Left ventricle myocardium inferior (tissue), 1 donor: ENCODE measurements at regions not wholly inside any gene's neighbourhood (a gene's known extent, or its start where the extent isn't known, plus 50 kb on each side); places are given as distances from the start of the nearest gene placed in this dataset.
"Not testable (repeated sequence)": the region's sequence is repeated elsewhere in the genome, so short reads cannot be mapped to it uniquely, and the experiment has no call there.

Experiments used
- DNase-seq: peaks from one replicate; pipeline ENCODE4 v3.0.0-alpha.2; 2020
- H3K27ac ChIP-seq: fragments of 200-600 bp; replicated peaks from 2 replicates; pipeline ENCODE4 v1.8.0; 2021
- H3K27me3 ChIP-seq: fragments of 200-600 bp; 2 replicates; pipeline ENCODE4 v1.8.0; 2021; ENCODE audit warnings: low read depth
- H3K36me3 ChIP-seq: fragments of 200-600 bp; 2 replicates; pipeline ENCODE4 v1.8.0; 2021
- H3K4me1 ChIP-seq: fragments of 200-600 bp; 2 replicates; pipeline ENCODE4 v1.8.0; 2021
- H3K4me3 ChIP-seq: fragments of 200-600 bp; 2 replicates; pipeline ENCODE4 v1.8.0; 2021; ENCODE audit warnings: mild to moderate bottlenecking, moderate library complexity
- H3K9me3 ChIP-seq: fragments of 200-600 bp; replicated peaks from 2 replicates; pipeline ENCODE4 v1.8.0; 2021
- intact Hi-C: fragments of 100-400 bp; cut with micrococcal nuclease; formaldehyde crosslinking; loops from one replicate; pipeline ENCODE4 v1.11.0; 2022
- TF ChIP-seq, protein P1 (sequence below): fragments of 200-600 bp; IDR thresholded peaks from 2 replicates; pipeline ENCODE4 v1.8.0; 2021; ENCODE audit warnings: antibody characterized with exemption, mild to moderate bottlenecking, borderline replicate concordance
- donor health status: DM: no; HTN: yes; CAD: no; lungs with severe emphysema.

DNA sequence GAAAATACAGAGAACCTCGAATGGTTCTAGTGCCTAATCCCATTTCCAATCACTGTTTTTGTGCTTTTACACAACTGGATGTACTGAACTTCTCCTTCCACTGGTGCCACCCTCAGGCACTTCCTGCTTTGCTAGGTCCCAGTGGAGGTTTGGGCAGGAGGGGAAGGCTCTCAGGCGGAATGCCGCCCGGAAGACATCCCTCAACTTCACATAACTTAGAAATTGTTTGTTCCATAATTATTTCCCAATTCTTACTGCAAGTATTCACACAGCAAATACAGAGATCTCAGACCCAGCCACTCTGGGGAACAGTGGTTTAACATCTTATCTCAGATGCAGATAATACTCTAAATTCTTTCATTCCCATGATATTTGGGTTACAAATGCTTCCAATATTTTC, 195.7 kb upstream of the IPO5 start:
- Histone ChIP-seq H3K27ac (peak overlapping the region; percentile 74), H3K27me3 (peaks cover 6% of the 10 kb centered on the region), H3K36me3 (no peaks in the 10 kb centered on the region), H3K4me3 (no peak overlapping the region), H3K9me3 (peaks cover 13% of the 10 kb centered on the region), H3K4me1 (no peaks in the 10 kb centered on the region)
- TF ChIP-seq, protein P1, sequence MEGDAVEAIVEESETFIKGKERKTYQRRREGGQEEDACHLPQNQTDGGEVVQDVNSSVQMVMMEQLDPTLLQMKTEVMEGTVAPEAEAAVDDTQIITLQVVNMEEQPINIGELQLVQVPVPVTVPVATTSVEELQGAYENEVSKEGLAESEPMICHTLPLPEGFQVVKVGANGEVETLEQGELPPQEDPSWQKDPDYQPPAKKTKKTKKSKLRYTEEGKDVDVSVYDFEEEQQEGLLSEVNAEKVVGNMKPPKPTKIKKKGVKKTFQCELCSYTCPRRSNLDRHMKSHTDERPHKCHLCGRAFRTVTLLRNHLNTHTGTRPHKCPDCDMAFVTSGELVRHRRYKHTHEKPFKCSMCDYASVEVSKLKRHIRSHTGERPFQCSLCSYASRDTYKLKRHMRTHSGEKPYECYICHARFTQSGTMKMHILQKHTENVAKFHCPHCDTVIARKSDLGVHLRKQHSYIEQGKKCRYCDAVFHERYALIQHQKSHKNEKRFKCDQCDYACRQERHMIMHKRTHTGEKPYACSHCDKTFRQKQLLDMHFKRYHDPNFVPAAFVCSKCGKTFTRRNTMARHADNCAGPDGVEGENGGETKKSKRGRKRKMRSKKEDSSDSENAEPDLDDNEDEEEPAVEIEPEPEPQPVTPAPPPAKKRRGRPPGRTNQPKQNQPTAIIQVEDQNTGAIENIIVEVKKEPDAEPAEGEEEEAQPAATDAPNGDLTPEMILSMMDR: no peak
- intact Hi-C loops: no loop called here
- DNase-seq: peak; percentile 32

DNA sequence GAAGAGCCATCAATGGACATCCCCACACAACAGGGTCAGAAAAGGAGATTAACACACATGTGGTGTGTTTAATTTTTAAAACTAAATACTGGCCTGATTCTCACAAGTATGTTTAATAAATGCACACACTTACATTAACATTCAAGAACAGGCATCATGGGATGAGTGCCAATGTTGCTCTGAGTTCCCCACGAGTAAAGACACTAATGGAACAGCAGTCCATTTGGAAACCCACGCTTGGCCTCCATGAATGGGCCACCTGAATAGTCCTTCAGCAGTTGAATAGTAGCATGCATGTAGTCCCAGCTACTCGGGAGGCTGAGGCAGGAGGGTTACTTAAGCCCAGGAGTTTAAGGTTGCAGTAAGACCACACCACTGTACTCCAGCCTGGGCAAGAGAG, 195.2 kb upstream of the IPO5 start:
- TF ChIP-seq, protein P1: no peak
- Histone ChIP-seq H3K27ac (peak overlapping the region; percentile 7), H3K4me1 (no peaks in the 10 kb centered on the region), H3K36me3 (no peaks in the 10 kb centered on the region), H3K4me3 (no peak overlapping the region), H3K9me3 (peaks cover 18% of the 10 kb centered on the region), H3K27me3 (peaks cover 6% of the 10 kb centered on the region)
- DNase-seq: peak; percentile 18
- intact Hi-C loops: no loop called here

DNA sequence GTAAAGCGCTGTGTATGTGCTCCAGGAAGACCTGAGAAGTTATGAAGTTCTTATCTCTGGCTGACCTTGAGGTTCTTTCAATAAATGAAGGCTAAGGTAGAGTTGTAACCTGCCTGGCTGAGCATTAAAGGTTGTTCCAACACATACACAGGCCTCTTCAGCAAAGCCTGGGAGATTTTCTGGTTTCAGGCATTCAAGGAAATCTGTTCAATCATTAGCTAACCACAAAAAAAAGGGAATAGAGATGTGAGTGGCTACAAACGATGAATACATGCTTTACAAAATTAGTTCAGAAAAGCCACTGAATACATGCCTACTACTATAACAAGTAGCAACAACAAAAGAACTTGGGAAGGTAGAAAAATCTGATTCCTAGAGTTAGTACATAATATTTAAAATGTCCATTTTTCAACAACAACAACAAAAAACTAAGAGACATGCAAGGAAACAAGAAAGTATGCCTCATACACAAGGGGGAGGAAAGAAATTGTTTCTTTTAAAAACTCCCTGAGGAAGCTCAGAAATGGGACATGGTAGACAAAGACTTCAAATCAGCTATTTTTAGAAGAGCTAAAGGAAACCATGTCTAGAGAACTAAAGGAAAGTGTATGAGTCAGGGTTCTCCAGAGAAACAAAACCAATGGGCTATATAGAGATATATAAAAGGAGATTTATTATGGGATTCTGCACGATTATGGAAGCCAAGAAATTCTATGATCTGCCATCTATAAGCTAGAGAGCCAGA, 191.5 kb upstream of the IPO5 start:
- Histone ChIP-seq H3K9me3 (peaks cover 25% of the 10 kb centered on the region), H3K4me3 (no peak overlapping the region), H3K4me1 (no peaks in the 10 kb centered on the region), H3K27me3 (no peaks in the 10 kb centered on the region), H3K36me3 (no peaks in the 10 kb centered on the region), H3K27ac (no peak overlapping the region)
- TF ChIP-seq, protein P1: no peak
- no peak for DNase-seq
- intact Hi-C loops: no loop called here

DNA sequence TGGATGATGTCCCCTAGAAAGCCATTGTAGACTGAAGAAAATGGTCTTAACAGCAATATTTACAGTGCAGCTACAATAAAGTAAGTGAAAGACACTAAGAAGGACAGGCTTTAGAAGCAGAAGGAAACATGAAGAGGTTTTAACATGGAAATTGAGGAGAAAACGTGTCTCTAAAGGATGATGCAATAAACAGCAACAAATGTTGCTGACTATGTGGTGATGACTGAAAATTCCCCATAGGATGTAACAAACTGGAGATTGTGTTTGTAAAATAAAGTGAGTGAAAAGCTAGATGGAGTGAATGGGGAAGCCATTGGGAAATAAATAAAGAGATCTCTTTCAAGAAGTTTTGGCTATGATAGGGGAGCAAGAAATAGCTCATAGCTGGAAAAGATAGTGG, 186.7 kb upstream of the IPO5 start:
- Histone ChIP-seq H3K4me3 (no peak overlapping the region), H3K36me3 (no peaks in the 10 kb centered on the region), H3K27me3 (no peaks in the 10 kb centered on the region), H3K4me1 (no peaks in the 10 kb centered on the region), H3K27ac (no peak overlapping the region), H3K9me3 (peaks cover 23% of the 10 kb centered on the region)
- no peak for DNase-seq
- intact Hi-C loops: no loop called here
- TF ChIP-seq, protein P1: no peak

DNA sequence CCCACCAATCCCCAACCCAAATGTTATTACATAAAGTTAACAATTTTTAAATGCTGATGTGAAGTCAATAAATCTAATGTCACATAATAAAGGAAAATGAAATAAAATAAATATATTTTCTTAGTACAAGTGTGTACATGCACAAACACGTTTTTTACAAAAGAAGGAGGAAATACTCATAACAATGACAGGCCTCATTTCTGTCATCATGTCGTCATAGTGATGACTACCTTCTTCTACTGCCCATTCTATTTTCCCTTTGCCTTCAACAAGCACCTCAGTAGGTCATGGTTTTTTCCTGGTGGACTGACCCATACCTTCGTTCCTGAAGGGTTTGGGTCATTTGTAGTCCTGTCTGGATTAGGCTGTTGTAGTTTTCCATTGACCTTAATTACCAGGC, 185.3 kb upstream of the IPO5 start:
- no peaks in the 10 kb centered on the region for H3K36me3 ChIP-seq
- TF ChIP-seq, protein P1: no peak
- H3K27me3 ChIP-seq: no peaks in the 10 kb centered on the region
- no peaks in the 10 kb centered on the region for H3K4me1 ChIP-seq
- H3K9me3 ChIP-seq: peaks cover 9% of the 10 kb centered on the region
- intact Hi-C loops: no loop called here
- H3K27ac ChIP-seq: no peak overlapping the region
- no peak overlapping the region for H3K4me3 ChIP-seq
- DNase-seq: no peak

DNA sequence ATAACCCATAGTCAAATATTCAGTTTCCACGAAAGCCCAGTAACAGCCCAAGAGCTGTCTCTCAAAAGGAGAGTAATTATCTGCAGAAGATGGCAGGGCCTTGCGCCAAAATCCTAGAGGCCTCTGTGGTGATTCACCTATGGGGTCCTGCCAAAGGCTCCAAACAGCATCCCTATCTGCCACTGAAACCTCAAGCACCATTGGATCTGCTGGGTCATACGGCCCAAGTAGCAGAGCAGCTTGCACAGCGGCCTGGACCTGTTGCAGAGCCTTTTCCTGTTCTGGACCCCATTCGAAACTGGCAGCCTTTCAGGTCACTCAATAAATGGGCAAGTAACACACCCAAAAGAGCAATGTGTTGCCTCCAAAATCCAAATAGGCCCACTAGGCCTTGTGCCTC, 183.2 kb upstream of the IPO5 start:
- H3K9me3 ChIP-seq, H3K27ac ChIP-seq: not testable (repeated sequence)

DNA sequence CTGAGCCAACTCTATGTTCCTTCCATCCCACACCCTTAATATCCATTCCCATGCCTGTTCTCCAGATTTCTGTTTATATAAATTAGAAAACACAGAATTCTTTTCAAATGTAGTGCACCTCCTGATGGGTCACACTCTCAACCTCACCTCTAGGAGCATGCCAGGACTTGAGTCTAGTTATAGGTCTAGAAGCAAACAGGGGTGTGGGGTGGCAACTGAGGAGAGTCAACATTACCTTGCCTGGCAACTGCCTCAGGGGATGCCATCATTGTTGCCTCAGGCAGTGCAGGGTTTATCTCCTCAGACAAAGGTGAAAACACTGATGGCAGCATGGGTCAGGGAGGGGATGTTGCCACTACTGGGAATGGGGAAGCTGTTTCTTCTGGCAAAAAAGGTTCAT, 181.0 kb upstream of the IPO5 start:
- H3K27me3 ChIP-seq, H3K4me3 ChIP-seq, H3K4me1 ChIP-seq, DNase-seq, H3K27ac ChIP-seq, H3K36me3 ChIP-seq, intact Hi-C loops: not testable (repeated sequence)
- peaks cover 11% of the 10 kb centered on the region for H3K9me3 ChIP-seq

More for the DNA sequence above, 183.2 kb upstream of the IPO5 start:
- H3K4me3 ChIP-seq, H3K27me3 ChIP-seq, intact Hi-C loops, DNase-seq, H3K36me3 ChIP-seq, H3K4me1 ChIP-seq: not testable (repeated sequence)

DNA sequence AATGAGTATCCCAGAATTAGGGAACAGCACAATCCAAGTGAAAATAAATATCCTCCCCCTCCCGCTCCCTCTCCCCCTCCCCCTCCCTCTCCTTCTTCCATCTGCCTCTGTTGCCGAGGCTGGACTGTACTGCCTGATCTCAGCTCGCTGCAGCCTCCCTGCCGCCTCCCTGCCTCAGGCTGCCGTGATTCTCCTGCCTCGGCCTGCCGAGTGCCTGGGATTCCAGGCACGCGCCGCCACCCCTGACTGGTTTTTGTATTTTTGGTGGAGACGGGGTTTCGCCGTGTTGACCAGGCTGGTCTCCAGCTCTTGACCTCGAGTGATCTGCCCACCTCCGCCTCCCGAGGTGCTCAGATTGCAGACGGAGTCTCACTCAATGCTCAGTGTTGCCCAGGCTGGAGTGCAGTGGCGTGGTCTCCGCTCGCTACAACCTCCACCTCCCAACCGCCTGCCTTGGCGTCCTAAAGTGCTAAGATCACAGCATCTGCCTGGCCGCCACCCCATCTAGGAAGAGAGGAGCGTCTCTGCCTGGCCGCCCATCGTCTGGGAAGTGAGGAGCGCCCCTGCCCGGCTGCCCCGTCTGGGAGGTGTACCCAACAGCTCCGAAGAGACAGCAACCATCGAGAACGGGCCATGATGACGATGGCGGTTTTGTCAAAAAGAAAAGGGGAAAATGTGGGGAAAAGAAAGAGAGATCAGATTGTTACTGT, 178.9 kb upstream of the IPO5 start:
- H3K27ac ChIP-seq, DNase-seq, H3K4me1 ChIP-seq, H3K27me3 ChIP-seq, H3K4me3 ChIP-seq, H3K36me3 ChIP-seq, intact Hi-C loops: not testable (repeated sequence)
- peaks cover 11% of the 10 kb centered on the region for H3K9me3 ChIP-seq
